ENCODE measurements at regions not wholly inside any gene's neighbourhood (a gene's known extent, or its start where the extent isn't known, plus 50 kb on each side); places are given as distances from the start of the nearest gene placed in this dataset.
A peak's percentile ranks its signal among the peaks of the same experiment; 100 is the strongest.
"Not testable (repeated sequence)": the region's sequence is repeated elsewhere in the genome, so short reads cannot be mapped to it uniquely, and the experiment has no call there.

DNA sequence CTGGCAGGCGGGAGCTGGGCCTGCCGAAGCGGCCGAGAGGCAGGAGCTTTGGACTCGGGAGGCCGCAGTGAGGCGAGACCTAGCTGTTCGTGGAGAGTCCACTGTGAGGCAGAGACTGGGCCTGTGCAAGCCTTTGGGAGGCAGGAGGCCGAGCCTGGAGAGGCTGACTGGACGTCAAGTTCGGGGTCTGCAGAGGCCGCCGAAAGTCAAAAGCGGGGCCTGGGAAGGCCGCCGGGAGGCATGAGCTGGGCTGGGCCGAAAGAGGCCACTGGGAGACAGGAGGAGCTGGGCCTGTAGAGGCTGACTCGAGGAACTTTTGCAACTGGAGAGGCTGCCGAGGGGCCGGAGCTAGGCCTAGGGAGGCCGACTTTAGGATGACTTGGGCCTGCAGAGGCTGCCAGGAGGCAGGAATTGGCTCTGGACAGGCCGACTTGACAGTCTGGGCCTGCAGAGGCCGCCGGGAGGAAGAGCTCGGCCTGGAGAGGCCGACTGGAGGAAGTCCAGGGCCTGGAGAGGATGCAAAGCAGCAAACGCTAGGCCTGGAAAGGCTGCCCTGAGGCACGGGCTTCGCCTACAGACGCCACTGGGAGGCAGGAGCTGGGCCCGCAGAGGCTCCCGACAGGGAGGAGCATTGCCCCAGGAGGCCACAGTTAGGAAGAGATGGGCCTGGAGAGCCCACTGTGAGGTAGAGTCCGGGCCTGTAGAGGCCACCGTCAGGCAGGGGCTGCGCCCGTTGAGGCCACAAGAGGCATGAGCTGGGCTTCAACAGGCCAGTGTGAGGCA is 304.0 kb downstream of the ZNF479 start:
- H3K9me3 ChIP-seq; H3K4me1 ChIP-seq; intact Hi-C loops (cut with DNase I); H3K4me3 ChIP-seq; H3K27me3 ChIP-seq; H3K27ac ChIP-seq (replicated peaks in 1 of 4); H3K36me3 ChIP-seq: not testable (repeated sequence)
- 86% methylated on average over 26 of the region's 36 CpGs for whole genome bisulfite sequencing
- peak; percentile 60 for DNase-seq (ENCODE audit: extremely low spot score)

DNA sequence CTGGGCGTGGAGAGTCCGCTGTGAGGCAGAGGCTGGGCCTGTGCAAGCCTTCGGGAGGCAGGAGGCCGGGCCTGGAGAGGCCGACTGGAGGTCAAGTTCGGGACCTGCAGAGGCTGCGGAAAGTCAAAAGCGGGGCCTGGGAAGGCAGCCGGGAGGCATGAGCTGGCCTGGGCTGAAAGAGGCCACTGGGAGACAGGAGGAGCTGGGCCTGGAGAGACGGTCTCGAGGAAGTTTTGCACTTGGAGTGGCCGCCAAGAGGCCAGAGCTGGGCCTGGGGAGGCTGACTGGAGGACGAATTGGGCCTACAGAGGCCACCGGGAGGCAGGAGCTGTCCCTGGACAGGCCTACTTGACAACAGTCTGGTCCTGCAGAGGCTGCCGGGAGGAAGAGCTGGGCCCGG is 304.7 kb downstream of the ZNF479 start:
- H3K4me3 ChIP-seq; H3K36me3 ChIP-seq; intact Hi-C loops (cut with DNase I); H3K27me3 ChIP-seq; H3K4me1 ChIP-seq; H3K9me3 ChIP-seq; H3K27ac ChIP-seq (replicated peaks in 1 of 4): not testable (repeated sequence)
- 88% methylated on average over 7 of the region's 16 CpGs for WGBS
- peak; percentile 77 for DNase-seq (ENCODE audit: extremely low spot score)

- H3K4me3 ChIP-seq; H3K9me3 ChIP-seq; H3K4me1 ChIP-seq; H3K36me3 ChIP-seq; intact Hi-C loops (cut with DNase I); H3K27ac ChIP-seq (replicated peaks in 1 of 4); H3K27me3 ChIP-seq: not testable (repeated sequence)
- 100% methylated on average over 2 of the region's 19 CpGs for WGBS
- DNase-seq (ENCODE audit: extremely low spot score) = peak; percentile 42
Measured at GRCh38 chr7:56826556-56826955, 305.7 kb downstream of the ZNF479 start.

DNA sequence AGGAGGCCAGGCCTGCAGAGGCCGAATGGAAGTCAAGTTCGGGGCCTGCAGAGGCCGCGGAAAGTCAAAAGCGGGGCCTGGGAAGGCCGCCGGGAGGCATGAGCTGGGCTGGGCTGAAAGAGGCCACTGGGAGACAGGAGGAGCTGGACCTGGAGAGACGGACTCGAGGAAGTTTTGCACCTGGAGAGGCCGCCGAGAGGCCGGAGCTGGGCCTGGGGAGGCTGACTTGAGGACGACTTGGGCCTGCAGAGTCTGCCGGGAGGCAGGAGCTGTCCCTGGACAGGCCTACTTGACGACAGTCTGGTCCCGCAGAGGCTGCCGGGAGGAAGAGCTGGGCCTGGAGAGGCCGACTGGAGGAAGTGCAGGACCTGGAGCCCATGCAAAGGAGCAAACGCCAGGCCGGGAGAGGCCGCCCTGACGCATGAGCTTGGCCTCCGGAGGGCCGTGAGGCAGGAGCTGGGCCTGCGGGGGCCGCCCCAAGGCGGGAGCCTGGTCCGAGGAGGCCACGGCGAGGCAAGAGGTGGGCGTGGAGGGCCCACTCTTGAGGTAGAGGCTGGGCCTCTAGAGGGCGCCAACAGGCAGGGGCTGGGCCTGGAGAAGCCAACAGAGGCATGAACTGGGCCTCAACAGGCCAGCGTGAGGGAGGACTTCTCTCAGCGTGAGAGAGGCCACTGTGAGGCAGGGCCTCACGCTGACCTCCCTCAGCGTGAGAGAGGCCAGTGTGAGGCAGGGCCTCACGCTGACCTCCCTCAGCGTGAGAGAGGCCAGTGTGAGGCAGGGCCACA is 306.3 kb downstream of the ZNF479 start:
- not testable (repeated sequence) for DNase-seq (ENCODE audit: extremely low spot score)
- WGBS = 89% methylated on average over 10 of the region's 38 CpGs

GRCh38 chr7:56825121-56825520 is 307.1 kb downstream of the ZNF479 start:
- H3K36me3 ChIP-seq; H3K4me3 ChIP-seq; DNase-seq (ENCODE audit: extremely low spot score); H3K9me3 ChIP-seq; H3K27ac ChIP-seq (replicated peaks in 1 of 4); H3K4me1 ChIP-seq; intact Hi-C loops (cut with DNase I); H3K27me3 ChIP-seq: not testable (repeated sequence)
- WGBS = 100% methylated on average over 1 of the region's 17 CpGs

More for the DNA sequence above, 306.3 kb downstream of the ZNF479 start:
- H3K36me3 ChIP-seq; H3K4me1 ChIP-seq; intact Hi-C loops (cut with DNase I); H3K27ac ChIP-seq (replicated peaks in 1 of 4); H3K4me3 ChIP-seq; H3K27me3 ChIP-seq; H3K9me3 ChIP-seq: not testable (repeated sequence)

DNA sequence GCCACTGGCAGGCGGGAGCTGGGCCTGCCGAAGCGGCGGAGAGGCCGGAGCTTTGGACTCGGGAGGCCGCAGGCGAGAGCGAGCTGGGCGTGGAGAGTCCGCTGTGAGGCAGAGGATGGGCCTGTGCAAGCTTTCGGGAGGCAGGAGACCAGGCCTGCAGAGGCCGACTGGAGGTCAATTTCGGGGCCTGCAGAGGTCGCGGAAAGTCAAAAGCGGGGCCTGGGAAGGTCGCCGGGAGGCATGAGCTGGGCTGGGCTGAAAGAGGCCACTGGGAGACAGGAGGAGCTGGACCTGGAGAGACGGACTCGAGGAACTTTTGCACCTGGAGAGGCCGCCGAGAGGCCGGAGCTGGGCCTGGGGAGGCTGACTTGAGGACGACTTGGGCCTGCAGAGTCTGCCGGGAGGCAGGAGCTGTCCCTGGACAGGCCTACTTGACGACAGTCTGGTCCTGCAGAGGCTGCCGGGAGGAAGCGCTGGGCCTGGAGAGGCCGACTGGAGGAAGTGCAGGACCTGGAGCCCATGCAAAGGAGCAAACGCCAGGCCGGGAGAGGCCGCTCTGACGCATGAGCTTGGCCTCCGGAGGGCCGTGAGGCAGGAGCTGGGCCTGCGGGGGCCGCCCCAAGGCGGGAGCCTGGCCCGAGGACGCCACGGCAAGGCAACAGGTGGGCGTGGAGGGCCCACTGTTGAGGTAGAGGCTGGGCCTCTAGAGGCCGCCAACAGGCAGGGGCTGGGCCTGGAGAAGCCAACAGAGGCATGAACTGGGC is 308.2 kb downstream of the ZNF479 start:
- H3K4me3 ChIP-seq; H3K9me3 ChIP-seq; H3K27ac ChIP-seq (replicated peaks in 1 of 4); H3K36me3 ChIP-seq; H3K4me1 ChIP-seq; intact Hi-C loops (cut with DNase I); H3K27me3 ChIP-seq; DNase-seq (ENCODE audit: extremely low spot score): not testable (repeated sequence)
- WGBS = no CpG with 5 or more reads among the region's 44 CpGs

GRCh38 chr7:56823231-56823630 is 309.0 kb downstream of the ZNF479 start:
- H3K4me3 ChIP-seq; H3K9me3 ChIP-seq; H3K27me3 ChIP-seq; DNase-seq (ENCODE audit: extremely low spot score); H3K36me3 ChIP-seq; intact Hi-C loops (cut with DNase I); H3K4me1 ChIP-seq; H3K27ac ChIP-seq (replicated peaks in 1 of 4): not testable (repeated sequence)
- 100% methylated on average over 10 of the region's 15 CpGs for WGBS

DNA sequence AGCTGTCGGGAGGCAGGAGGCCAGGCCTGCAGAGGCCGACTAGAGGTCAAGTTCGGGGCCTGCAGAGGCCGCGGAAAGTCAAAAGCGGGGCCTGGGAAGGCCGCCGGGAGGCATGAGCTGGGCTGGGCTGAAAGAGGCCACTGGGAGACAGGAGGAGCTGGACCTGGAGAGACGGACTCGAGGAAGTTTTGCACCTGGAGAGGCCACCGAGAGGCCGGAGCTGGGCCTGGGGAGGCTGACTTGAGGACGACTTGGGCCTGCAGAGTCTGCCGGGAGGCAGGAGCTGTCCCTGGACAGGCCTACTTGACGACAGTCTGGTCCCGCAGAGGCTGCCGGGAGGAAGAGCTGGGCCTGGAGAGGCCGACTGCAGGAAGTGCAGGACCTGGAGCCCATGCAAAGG is 310.1 kb downstream of the ZNF479 start:
- H3K4me1 ChIP-seq; intact Hi-C loops (cut with DNase I); H3K9me3 ChIP-seq; H3K36me3 ChIP-seq; DNase-seq (ENCODE audit: extremely low spot score); H3K4me3 ChIP-seq; H3K27ac ChIP-seq (replicated peaks in 1 of 4); H3K27me3 ChIP-seq: not testable (repeated sequence)
- 94% methylated on average over 10 of the region's 18 CpGs for WGBS

DNA sequence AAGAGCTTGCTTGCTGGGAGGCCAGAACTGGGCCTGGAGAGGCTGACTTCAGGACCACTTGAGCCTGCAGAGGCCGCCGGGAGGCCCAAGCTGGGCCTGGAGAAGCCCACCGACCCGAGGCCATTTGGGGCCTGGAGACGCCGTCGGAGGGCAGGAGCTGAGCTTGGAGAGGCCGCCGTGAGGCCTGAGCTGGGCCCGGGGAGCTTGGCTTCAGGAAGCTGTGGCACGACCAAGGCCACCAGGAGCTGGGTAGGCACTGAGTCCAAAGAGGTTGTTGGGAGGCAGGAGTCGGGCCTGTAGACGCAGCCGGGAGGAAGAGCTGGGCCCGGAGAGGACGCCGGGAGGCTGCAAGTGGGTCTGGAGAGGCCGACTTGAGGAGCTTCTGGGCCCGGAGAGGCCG is 310.7 kb downstream of the ZNF479 start:
- no CpG with 5 or more reads among the region's 20 CpGs for WGBS
- intact Hi-C loops (cut with DNase I); H3K27ac ChIP-seq (replicated peaks in 1 of 4); H3K4me1 ChIP-seq; H3K27me3 ChIP-seq; H3K4me3 ChIP-seq; H3K36me3 ChIP-seq; H3K9me3 ChIP-seq: not testable (repeated sequence)
- peak; percentile 26 for DNase-seq (ENCODE audit: extremely low spot score)

- H3K4me3 ChIP-seq; H3K27ac ChIP-seq (replicated peaks in 1 of 4); H3K36me3 ChIP-seq; H3K27me3 ChIP-seq; intact Hi-C loops (cut with DNase I); H3K9me3 ChIP-seq; H3K4me1 ChIP-seq: not testable (repeated sequence)
- peak; percentile 8 for DNase-seq (ENCODE audit: extremely low spot score)
- 97% methylated on average over 5 of the region's 22 CpGs for WGBS
Measured at GRCh38 chr7:56818261-56818660, 314.0 kb downstream of the ZNF479 start.

DNA sequence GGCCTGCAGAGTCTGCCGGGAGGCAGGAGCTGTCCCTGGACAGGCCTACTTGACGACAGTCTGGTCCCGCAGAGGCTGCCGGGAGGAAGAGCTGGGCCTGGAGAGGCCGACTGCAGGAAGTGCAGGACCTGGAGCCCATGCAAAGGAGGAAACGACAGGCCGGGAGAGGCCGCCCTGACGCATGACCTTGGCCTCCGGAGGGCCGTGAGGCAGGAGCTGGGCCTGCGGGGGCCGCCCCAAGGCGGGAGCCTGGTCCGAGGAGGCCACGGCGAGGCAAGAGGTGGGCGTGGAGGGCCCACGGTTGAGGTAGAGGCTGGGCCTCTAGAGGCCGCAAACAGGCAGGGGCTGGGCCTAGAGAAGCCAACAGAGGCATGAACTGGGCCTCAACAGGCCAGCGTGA is 317.3 kb downstream of the ZNF479 start:
- H3K36me3 ChIP-seq; H3K4me3 ChIP-seq; intact Hi-C loops (cut with DNase I); H3K27ac ChIP-seq (replicated peaks in 1 of 4); H3K27me3 ChIP-seq; H3K4me1 ChIP-seq: not testable (repeated sequence)
- H3K9me3 ChIP-seq = peaks cover 0 to 17% (median 3%) of the 10 kb centered on the region in 4 donors
- DNase-seq (ENCODE audit: extremely low spot score) = peak; percentile 47
- 100% methylated on average over 3 of the region's 21 CpGs for WGBS

GRCh38 chr7:56814390-56814789 is 317.8 kb downstream of the ZNF479 start:
- H3K9me3 ChIP-seq = peaks cover 0 to 19% (median 6%) of the 10 kb centered on the region in 4 donors
- H3K27ac ChIP-seq (replicated peaks in 1 of 4); H3K27me3 ChIP-seq; H3K4me3 ChIP-seq; H3K4me1 ChIP-seq; DNase-seq (ENCODE audit: extremely low spot score); H3K36me3 ChIP-seq; intact Hi-C loops (cut with DNase I): not testable (repeated sequence)
- 92% methylated on average over 12 of the region's 24 CpGs for WGBS

Measured in esophagus muscularis mucosa (tissue), 4 donors.